GM19468 (cell line): ENCODE measurements at regions not wholly inside any gene's neighbourhood (a gene's known extent, or its start where the extent isn't known, plus 50 kb on each side); places are given as distances from the start of the nearest gene placed in this dataset.
"Not testable (repeated sequence)": the region's sequence is repeated elsewhere in the genome, so short reads cannot be mapped to it uniquely, and the experiment has no call there.

Experiments
- ATAC-seq: cut with Tn5 transposase; IDR thresholded peaks from one replicate; pipeline ENCODE4 v1.9.1; 2021; ENCODE audit warnings: mild to moderate bottlenecking, moderate library complexity, moderate number of reproducible peaks; ENCODE audit not compliant: unreplicated experiment; ENCODE audit errors: extremely low read depth

DNA sequence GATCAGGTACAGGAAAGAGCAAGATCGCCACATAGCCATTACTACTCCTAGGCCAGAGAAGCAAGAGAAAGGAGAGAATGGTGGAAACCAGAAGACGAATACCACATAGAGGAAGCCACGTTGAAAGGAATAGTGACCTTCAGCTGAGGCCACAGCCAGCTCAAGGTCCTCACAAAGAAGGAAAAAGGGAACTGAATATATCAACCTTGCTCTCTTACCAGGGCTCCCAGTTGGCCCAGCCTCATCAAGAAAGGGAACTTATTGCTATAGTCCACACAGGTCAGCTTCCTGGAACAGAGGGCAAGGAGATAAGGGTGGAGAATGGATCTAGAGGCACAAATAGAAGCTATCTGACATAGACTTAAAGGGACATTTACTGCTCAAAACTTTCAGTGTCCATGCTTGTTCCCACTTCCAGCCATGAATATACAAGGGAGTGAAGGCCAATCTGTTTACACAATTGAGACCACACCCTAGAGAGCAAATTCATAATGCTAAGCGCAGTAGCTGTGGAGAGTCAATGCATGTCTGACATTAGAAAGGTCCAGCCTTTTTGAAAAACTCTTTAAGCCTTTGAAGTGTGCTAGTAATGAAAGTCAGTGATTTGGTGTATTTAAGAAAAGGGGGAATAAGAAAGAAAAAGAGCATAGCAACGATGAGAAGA is 120.7 kb upstream of the ZC3H11B start:
- ATAC-seq = no peak

GRCh38 chr1:219732814-219733491 is 120.0 kb upstream of the ZC3H11B start:
- no peak for ATAC-seq

- ATAC-seq = no peak
Observed at GRCh38 chr1:219731771-219732170, 118.9 kb upstream of the ZC3H11B start.

- ATAC-seq = no peak
Observed at GRCh38 chr1:219726480-219727272, 113.8 kb upstream of the ZC3H11B start.

- ATAC-seq = no peak
Observed at GRCh38 chr1:219724440-219724839, 111.5 kb upstream of the ZC3H11B start.

GRCh38 chr1:219717536-219717935 is 104.6 kb upstream of the ZC3H11B start:
- no peak for ATAC-seq

GRCh38 chr1:219716611-219717114 is 103.8 kb upstream of the ZC3H11B start:
- ATAC-seq = no peak

DNA sequence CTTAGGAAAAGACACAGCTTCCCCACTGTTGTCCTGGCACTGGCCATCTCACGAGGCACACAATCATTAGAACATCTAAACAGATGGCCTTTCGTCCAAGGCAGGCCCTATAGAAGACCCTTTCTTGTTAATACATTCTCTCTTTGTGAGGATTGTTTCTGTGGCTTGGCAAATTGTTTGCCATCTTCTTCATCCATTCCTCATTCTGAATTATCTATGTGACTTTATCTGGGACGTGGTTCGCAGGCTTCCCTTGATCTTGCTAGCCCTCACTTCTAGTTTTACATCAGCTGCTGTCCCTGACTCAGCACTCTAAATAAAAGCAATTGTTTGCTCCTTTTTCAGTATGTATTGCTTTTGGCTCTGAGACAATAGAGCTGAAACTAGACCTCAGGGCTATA is 101.1 kb upstream of the ZC3H11B start:
- ATAC-seq = no peak

DNA sequence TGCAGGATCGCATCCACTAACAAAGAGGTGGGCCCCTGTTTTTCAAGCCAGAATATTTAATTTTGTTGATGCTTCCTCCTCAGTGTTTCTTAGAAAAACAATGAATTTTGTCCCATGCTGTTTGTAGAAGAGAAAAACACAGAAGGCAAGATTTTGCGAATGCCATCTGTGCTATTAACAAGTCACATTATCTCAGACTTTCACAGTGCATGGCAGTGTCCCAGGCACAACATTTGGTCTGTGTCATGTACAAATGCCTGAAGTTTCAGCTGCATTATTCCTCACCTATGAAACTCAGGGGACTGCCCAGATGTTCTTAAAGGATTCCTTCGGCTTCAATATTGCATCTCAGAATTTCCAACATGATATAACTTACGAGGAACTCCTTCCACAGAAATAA is 99.6 kb upstream of the ZC3H11B start:
- ATAC-seq = no peak

DNA sequence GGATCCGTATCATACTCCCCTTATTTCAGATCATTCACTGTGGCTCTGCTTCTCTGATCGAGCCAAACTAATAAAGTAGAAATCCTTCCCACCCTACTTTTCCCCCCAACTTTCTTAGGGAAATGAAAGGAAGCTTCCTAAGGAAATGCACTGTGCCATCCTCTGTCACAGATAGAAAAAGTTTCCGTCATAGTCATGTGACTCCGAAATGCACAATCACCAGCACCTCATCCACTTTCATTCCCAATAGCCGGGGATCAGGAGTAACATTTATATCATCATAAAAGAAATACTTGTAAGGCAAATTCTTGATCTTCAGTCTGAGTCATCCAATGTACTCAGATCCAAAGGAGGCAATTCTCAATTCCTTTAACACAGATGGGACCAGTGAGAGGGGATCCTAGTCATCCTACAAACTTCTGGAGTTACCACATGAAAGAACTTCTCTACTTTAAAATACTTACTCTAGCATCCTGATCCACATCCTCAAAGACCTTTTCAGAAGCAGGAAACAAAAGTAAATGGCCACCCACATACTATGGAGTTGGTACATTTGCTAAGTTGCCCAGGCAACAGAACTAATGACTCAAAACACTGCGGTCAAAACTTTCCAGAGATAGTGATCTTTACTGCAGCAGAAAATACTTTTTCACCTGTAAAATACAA is 97.8 kb upstream of the ZC3H11B start:
- no peak for ATAC-seq

DNA sequence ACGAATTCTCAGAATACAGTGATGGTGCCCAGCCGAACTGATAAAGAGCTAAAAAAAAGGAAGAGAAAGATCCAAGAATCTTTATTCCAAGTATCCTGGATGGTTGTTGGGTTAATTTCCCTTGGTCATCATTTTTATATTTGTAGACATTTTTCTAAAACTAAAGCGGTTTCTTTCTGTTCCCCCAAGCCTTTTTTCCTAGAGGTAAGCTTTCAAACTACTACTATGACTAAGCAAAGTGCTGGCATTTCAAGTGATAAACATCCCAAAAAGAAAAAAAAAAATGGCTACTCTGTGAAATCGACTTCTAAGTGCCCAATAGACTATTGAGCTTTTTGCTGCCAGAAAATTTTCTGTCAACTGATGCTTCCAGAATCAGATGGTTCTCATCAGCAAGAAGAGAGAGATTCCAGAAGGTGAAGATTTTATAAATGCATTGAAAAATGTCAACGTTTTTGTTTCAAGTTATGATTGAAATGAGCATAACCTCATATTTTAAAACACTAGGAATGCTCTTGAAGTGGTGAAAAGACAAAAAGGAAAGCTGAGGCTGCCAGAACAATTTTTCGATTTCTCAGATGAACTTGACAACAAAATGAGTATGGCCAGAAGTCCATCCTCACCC is 96.1 kb upstream of the ZC3H11B start:
- no peak for ATAC-seq

DNA sequence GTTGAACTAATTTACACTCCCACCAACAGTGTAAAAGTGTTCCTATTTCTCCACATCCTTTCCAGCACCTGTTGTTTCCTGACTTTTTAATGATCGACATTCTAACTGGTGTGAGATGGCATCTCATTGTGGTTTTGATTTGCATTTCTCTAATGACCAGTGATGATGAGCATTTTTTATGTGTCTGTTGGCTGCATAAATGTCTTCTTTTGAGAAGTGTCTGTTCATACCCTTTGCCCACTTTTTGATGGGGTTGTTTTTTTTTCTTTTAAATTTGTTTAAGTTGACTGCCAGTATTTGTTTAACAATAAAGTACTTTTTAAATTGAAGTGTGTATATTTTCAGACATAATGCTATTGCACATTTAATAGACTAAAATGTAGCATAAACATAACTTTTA is 95.0 kb upstream of the ZC3H11B start:
- ATAC-seq = not testable (repeated sequence)

DNA sequence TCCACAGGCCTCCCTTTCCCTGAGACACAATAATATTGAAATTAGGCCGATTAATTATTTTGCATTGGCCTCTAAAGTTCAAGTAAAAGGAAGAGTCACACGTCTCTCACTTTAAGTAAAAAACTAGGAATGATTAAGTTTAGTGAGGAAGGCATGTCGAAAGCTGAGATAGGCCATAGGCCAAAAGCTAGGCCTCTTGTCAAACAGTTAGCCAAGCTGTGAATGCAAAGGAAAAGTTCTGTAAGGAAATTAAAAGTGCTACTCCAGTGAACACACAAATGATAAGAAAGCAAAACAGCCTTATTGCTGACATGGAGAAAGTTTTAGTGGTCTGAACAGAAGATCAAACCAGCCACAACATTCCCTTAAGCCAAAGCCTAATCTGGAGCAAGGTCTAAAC is 91.4 kb upstream of the ZC3H11B start:
- ATAC-seq = not testable (repeated sequence)

DNA sequence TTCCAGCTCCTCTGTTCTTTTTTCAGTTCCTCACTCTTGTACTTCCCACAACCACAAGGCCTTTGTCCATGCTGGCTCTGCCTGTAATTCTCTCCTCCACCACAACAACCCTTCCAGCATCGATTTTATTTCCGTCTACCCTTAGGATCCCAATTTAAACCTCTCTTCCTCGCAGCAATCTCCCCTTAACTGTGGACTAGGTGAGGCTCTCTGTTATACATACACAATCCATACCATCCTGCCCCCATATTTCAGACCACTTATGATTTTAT is 90.4 kb upstream of the ZC3H11B start:
- no peak for ATAC-seq

- no peak for ATAC-seq
Observed at GRCh38 chr1:219701476-219701875, 88.6 kb upstream of the ZC3H11B start.

DNA sequence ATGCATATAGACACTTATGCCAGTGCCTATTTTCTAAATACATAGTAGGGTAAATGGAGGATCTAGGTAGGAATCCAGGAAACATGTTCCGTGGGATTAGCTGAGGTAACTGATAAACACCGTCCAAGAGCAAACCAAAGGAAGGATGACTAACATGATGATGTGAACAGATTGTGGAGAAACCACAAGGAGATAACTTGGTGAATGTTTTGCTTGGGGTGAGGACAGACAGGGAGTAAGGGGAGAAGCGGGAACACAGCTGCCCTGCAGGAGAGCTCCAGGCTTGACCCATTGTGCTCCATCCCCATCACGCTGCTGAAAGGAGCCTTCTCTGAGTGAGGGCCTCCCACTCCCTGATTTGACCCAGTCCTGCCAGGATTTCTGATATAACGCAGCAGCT is 87.0 kb upstream of the ZC3H11B start:
- no peak for ATAC-seq

DNA sequence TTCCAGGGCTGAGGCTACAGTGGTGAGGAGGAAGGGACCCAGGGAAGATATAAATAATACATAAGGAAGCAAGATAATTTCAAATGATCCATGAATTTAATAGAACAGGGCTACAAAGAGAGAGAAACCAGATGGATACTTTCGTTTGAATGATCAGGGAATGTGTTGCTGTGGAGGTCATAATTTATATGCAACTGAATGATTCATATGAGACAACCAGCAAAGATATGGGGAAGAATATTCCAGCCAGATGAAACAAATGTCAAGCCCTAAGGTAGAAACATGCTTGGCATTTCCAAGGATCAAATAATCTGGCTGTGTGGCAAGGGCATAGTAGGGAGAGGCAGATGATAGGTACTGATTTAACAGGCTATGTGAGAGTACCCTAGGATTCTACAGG is 84.8 kb upstream of the ZC3H11B start:
- ATAC-seq = no peak

DNA sequence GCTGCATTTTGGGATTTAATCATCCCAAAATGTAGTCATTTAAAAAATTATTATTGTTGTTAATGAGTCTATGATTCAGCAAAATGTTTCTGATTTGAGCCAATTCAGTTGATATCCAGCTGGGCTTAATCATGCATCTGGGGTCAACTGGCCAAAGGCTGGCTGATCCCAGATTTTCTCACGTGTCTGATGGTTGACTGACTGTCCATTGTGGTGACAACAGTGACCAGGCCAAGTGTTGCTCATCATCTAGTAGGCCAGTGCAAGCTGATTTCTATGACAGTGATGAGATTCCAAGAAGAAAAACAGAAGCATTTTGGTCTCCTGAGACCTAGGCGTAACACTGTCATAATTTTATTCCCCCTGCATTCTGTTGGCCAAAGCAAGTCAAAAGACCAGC is 80.1 kb upstream of the ZC3H11B start:
- no peak for ATAC-seq

GRCh38 chr1:219689774-219690173 is 76.9 kb upstream of the ZC3H11B start:
- no peak for ATAC-seq

- no peak for ATAC-seq
Observed at GRCh38 chr1:219687779-219688178, 74.9 kb upstream of the ZC3H11B start.
